HG02571 (cell line): ENCODE measurements at regions not wholly inside any gene's neighbourhood (a gene's known extent, or its start where the extent isn't known, plus 50 kb on each side); places are given as distances from the start of the nearest gene placed in this dataset.
"Not testable (repeated sequence)": the region's sequence is repeated elsewhere in the genome, so short reads cannot be mapped to it uniquely, and the experiment has no call there.

Experiments used
- ATAC-seq: cut with Tn5 transposase; IDR thresholded peaks from one replicate; pipeline ENCODE4 v1.9.1; 2021; ENCODE audit warnings: mild to moderate bottlenecking, moderate library complexity; ENCODE audit not compliant: unreplicated experiment

- no peak for ATAC-seq
Measured at GRCh38 chrX:124690495-124690894, 344.1 kb downstream of the SH2D1A start.

- ATAC-seq: no peak
Measured at GRCh38 chrX:124699876-124700275, 353.5 kb downstream of the SH2D1A start.

- ATAC-seq: no peak
Measured at GRCh38 chrX:124717537-124717936, 371.2 kb downstream of the SH2D1A start.

- no peak for ATAC-seq
Measured at GRCh38 chrX:124719060-124719459, 372.7 kb downstream of the SH2D1A start.

- ATAC-seq: no peak
Measured at GRCh38 chrX:124720532-124720931, 374.2 kb downstream of the SH2D1A start.

- no peak for ATAC-seq
Measured at GRCh38 chrX:124725502-124725901, 379.1 kb downstream of the SH2D1A start.

- ATAC-seq: no peak
Measured at GRCh38 chrX:124726292-124726691, 379.9 kb downstream of the SH2D1A start.

- ATAC-seq: no peak
Measured at GRCh38 chrX:124726881-124727280, 380.5 kb downstream of the SH2D1A start.

- no peak for ATAC-seq
Measured at GRCh38 chrX:124736553-124737270, 390.3 kb downstream of the SH2D1A start.

GRCh38 chrX:124737771-124738170 is 391.4 kb downstream of the SH2D1A start:
- no peak for ATAC-seq

GRCh38 chrX:124747295-124747694 is 400.9 kb downstream of the SH2D1A start:
- ATAC-seq: no peak

GRCh38 chrX:124764354-124764753 is 418.0 kb downstream of the SH2D1A start:
- ATAC-seq: no peak

GRCh38 chrX:124769166-124769565 is 422.8 kb downstream of the SH2D1A start:
- no peak for ATAC-seq

- no peak for ATAC-seq
Measured at GRCh38 chrX:124771292-124771691, 424.9 kb downstream of the SH2D1A start.

- not testable (repeated sequence) for ATAC-seq
Measured at GRCh38 chrX:124788253-124788652, 441.9 kb downstream of the SH2D1A start.

- not testable (repeated sequence) for ATAC-seq
Measured at GRCh38 chrX:124789874-124790273, 443.5 kb downstream of the SH2D1A start.

GRCh38 chrX:124791492-124792095 is 445.2 kb downstream of the SH2D1A start:
- no peak for ATAC-seq

GRCh38 chrX:124796989-124797388 is 450.6 kb downstream of the SH2D1A start:
- ATAC-seq: no peak

GRCh38 chrX:124804962-124805361 is 458.6 kb downstream of the SH2D1A start:
- ATAC-seq: no peak

GRCh38 chrX:124805486-124805885 is 459.1 kb downstream of the SH2D1A start:
- ATAC-seq: no peak

GRCh38 chrX:124814106-124814505 is 467.7 kb downstream of the SH2D1A start:
- no peak for ATAC-seq

GRCh38 chrX:124818033-124818432 is 471.7 kb downstream of the SH2D1A start:
- no peak for ATAC-seq

- no peak for ATAC-seq
Measured at GRCh38 chrX:124818764-124819163, 472.4 kb downstream of the SH2D1A start.
